GM21381 (cell line): ENCODE measurements at regions not wholly inside any gene's neighbourhood (a gene's known extent, or its start where the extent isn't known, plus 50 kb on each side); places are given as distances from the start of the nearest gene placed in this dataset.

ENCODE experiments used
- ATAC-seq: cut with Tn5 transposase; IDR thresholded peaks from one replicate; pipeline ENCODE4 v1.9.1; 2021; ENCODE audit warnings: mild to moderate bottlenecking, moderate library complexity; ENCODE audit not compliant: unreplicated experiment

GRCh38 chr2:145481334-145481922 lies 961.5 kb upstream of the ZEB2 start:
- ATAC-seq = no peak

DNA sequence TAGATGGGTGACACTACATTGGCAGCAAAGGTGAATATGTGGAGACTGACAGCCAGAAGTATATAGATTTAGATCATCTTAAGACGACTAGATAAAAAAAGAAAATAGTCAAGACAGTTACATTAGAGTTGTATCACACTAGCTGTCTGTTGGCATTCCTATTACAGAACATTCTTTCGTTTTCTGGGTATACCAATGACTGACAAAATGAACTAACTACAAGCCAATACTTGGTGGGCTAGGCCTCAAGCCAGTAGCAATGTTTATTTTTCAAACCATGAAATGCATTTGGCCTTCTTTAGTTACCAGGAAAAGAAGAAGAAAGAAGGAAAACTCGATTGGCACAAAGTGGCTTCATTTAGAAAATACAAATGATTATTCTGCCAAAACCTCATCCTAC lies 944.9 kb upstream of the ZEB2 start:
- ATAC-seq = no peak

DNA sequence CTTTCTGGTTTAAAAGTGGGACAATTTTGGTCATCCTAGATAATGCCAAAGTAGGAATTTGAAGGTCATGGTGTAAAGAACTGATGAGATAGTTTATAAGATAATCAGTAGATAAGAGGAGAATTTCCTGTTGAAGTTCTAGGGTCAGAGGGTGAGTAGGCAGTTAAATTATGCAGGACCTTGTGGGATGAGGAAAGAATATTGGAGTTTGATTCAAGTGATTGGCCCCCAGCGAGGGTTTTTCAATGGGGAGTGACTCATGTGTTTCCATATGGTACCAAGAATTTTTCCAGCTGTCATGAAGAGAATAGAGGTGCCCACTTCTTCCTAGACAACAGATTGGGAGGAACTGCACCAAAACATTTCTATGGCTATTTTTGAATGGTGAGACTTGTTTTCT lies 940.2 kb upstream of the ZEB2 start:
- ATAC-seq = no peak

DNA sequence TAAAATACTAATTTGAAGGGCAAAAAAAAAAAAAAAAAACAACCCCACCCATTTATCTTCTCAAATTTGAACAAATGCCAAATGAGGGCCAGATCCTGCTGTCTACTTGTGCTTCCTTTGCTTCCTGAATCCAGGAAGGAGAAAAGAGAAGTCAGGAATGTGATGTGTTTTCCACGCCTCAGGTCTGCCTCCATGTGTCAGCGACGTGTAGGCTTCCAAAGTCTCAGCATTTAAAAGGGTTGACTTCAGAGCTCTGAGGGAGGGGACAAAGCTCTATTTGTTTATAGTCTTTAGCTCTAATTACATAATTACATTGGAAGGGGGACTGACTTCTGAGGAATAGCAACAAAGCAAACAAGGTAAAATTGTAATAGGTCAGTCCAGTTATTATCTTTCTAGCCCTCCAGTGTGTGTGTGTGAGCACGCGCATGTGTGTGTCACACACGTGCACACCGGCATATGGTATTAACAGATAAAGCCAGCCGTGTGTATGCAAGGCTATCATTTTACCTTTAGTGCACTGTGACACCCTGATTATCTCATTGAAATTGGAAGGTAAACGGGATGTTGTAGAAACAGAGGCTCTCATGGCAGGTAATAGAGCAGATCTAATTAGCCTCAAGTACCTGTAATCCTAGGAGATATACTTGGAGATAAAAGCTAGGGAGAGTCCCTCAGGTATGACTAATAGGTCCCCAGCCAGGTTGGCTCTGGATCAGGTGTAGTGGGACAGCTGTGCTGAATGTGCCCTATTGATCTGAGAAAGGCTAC lies 911.4 kb upstream of the ZEB2 start:
- no peak for ATAC-seq

GRCh38 chr2:145423809-145424208 lies 903.9 kb upstream of the ZEB2 start:
- no peak for ATAC-seq

- ATAC-seq = no peak
These were observed 902.7 kb upstream of the ZEB2 start for GRCh38 chr2:145422576-145422975.

GRCh38 chr2:145421841-145422240 lies 901.9 kb upstream of the ZEB2 start:
- no peak for ATAC-seq

GRCh38 chr2:145416640-145417039 lies 896.7 kb upstream of the ZEB2 start:
- no peak for ATAC-seq

DNA sequence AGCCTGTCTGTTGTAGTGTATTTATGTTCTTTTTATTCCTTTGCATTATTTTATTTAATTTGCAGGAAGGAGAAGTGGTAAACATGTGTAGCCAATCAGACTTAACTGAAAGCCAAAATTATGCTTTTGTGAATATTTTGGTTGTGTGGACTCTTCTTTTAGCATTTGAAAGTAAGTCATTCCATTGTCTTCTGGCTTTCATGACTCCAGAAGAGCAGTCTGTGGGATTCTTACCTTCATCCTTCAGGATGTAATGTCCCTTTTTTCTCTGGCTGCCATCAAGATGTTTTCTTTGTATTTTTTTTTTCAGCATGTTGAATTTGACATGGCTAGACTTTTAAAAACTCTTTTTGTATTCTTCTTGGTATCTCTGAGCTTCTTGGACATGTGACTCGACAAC lies 895.2 kb upstream of the ZEB2 start:
- no peak for ATAC-seq

- no peak for ATAC-seq
These were observed 893.5 kb upstream of the ZEB2 start for GRCh38 chr2:145413261-145414030.

DNA sequence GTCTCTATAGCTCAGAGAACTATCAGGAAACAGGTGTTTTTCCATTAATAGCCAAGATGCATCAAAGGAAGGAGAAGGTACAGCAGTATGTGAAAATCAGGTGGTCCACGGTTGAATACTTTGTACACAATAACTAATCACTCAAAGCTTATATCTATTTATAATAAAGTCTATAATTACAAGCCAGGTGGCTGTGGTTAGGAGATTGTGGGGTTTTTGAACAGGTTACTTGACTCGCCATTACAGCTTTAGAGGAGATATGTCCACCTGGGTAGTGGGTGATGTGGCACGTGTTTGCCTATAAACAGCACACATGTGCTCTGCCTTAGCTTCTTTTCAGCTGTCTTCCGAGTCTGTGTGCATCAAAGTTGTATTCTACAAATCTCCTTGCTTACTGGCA lies 892.2 kb upstream of the ZEB2 start:
- ATAC-seq = peak; percentile 32

GRCh38 chr2:145411493-145411892 lies 891.6 kb upstream of the ZEB2 start:
- ATAC-seq = peak; percentile 95

- ATAC-seq = no peak
These were observed 890.2 kb upstream of the ZEB2 start for GRCh38 chr2:145410086-145410485.

- ATAC-seq = no peak
These were observed 889.1 kb upstream of the ZEB2 start for GRCh38 chr2:145408980-145409379.

DNA sequence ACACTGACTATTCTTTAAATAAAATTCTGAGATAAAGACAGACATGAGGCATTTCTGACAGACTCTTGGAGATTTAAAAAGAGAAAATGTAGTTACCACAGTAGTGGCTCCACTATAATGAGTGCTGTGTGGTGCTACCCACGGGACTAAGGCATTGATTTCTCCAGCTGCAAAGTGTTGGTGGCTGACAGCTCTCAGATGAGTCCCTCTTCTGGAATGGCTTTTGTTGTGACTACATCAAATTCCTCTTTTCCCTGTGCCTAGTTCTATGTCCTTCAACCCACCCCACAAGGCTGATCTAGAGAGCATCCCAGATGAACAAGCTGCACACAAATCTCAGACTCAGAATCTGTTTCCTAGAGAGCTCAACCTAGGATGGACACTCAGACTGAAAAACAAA lies 884.8 kb upstream of the ZEB2 start:
- ATAC-seq = no peak

DNA sequence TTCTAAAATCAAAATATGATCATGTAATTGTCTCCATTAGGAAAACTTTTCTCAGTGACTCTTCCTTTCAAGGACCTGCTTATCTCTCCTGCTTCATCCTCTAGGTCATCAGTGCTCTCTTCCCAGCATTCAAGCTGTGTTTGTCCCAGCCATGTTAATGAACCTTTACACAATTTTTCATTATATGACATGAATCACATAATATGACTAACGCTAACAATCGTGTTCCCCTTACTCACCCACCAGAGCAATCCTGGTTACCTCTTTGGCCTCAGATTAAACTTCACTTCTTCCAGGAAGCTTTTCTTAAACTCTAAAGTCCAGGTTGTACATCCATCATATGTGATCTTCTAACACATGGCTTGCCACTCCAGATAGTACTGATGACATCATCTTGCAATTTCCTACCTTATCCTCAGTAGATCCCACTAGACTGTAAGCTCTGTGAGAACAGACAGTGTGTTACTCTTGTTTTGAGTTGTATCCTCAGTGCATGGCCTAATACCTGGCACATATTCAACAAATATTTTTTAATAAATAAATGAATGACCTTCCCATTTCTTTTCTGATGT lies 882.9 kb upstream of the ZEB2 start:
- ATAC-seq = no peak

DNA sequence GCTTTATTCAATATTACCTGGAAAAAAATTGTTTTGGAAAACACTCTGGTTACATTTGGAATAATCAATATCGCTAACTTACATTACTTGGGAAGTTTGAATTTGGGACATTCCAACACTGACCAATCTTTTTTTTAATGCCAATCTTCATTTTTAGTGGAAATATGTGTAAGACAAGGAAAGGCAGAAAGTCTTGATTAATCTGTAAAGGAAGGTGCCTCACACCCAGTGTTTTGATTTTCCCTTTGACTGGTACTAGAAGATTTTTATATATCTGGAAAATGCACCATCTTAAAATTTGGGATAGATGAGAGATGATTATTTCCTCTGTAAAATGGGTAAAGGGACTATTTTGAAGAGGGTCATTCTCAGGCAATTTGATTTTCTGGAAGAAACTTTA lies 879.2 kb upstream of the ZEB2 start:
- no peak for ATAC-seq

DNA sequence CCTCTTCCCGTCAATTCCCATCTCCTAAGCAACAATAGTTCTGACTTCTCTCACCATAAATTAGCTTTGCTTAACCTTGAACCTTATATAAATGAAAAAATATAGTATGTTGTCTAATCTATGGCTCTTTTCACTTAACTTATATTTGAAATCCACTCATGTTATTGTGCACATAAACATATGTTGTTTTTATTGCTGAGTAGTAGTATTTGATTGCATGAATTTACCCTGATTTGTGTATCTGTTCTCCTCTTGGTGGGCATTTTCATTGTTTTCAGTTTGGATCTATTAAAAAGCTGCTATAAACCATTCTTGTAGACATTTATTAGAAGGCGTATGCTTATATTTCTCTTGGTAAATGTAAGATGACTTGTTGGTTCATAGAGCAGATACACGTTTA lies 874.3 kb upstream of the ZEB2 start:
- no peak for ATAC-seq

- no peak for ATAC-seq
These were observed 867.1 kb upstream of the ZEB2 start for GRCh38 chr2:145386973-145387372.

DNA sequence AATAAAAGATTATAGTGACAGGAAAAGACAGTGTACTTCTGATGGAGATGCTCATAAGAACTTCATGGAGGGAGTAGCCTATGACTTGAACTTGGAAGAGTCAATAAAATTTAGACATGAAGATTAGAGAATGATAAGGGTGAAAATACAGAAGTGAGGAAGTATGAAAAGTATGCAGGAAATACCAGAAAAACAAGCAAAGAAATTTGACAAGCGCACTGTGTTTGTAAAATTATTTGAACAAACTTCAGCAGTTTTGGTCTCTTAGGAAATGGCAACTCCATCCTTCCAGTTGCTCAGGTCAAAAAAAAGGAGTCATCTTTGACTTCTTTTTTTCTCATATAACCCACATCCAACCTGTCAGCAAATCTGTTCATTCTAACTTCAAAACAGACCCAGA lies 864.0 kb upstream of the ZEB2 start:
- ATAC-seq = no peak

GRCh38 chr2:145380436-145381017 lies 860.6 kb upstream of the ZEB2 start:
- ATAC-seq = no peak
